H1 (cell line): ENCODE measurements at regions not wholly inside any gene's neighbourhood (a gene's known extent, or its start where the extent isn't known, plus 50 kb on each side); places are given as distances from the start of the nearest gene placed in this dataset.

Experiments
- CTCF ChIA-PET: fragments of 300-600 bp; sonication (Branson Sonifier 250); formaldehyde crosslinking; loops from one replicate; lab custom pipeline; 2021; ENCODE audit not compliant: partially characterized antibody; lab: Charles Lee
- POLR2A ChIA-PET: fragments of 300-600 bp; sonication (Branson Sonifier 250); formaldehyde crosslinking; loops from one replicate; lab custom pipeline; 2021; ENCODE audit warnings: inconsistent platforms; ENCODE audit not compliant: partially characterized antibody; lab: Charles Lee
- DNase-seq, 2 experiments: peaks; one replicate each; pipeline versions ENCODE4 v3.0.0 to v3.0.0-alpha.2; 2010 to 2022; ENCODE audit warnings: low spot score in 2 of 2, low read depth in 1 of 2, mixed read lengths in 1 of 2
- FAIRE-seq: peaks from 2 replicates; lab custom pipeline; 2011; peaks lifted over from hg19 to GRCh38; lab: Jason Lieb, UNC
- H2AFZ ChIP-seq: 2 replicates; pipeline ENCODE4 v1.8.1; 2012; ENCODE audit warnings: low read length, inconsistent platforms
- H2AK5ac ChIP-seq: 2 replicates; pipeline ENCODE4 v1.6.1; 2013; ENCODE audit warnings: low read depth, low read length
- H2BK120ac ChIP-seq: replicated peaks from 2 replicates; pipeline ENCODE3; 2013; ENCODE audit warnings: low read depth, low read length, inconsistent platforms
- H2BK12ac ChIP-seq: 2 replicates; pipeline ENCODE4 v1.6.1; 2013; ENCODE audit warnings: low read depth, low read length
- H2BK15ac ChIP-seq: 2 replicates; pipeline ENCODE4 v1.6.1; 2013; ENCODE audit warnings: low read length
- H2BK20ac ChIP-seq: 2 replicates; pipeline ENCODE4 v1.6.1; 2013; ENCODE audit warnings: low read length
- H2BK5ac ChIP-seq: 2 replicates; pipeline ENCODE4 v1.6.1; 2013; ENCODE audit warnings: low read depth, low read length
- H3K14ac ChIP-seq: 2 replicates; pipeline ENCODE4 v1.6.1; 2013; ENCODE audit warnings: inconsistent platforms; ENCODE audit not compliant: insufficient read length
- H3K18ac ChIP-seq: 2 replicates; pipeline ENCODE4 v1.6.1; 2013; ENCODE audit warnings: low read length; ENCODE audit errors: extremely low read depth
- H3K23ac ChIP-seq: 2 replicates; pipeline ENCODE4 v1.6.1; 2013; ENCODE audit warnings: inconsistent platforms; ENCODE audit not compliant: insufficient read length
- H3K23me2 ChIP-seq: 2 replicates; pipeline ENCODE4 v1.6.1; 2013; ENCODE audit warnings: low read depth, low read length
- H3K27ac ChIP-seq: 2 replicates; pipeline ENCODE4 v1.6.1; 2011; ENCODE audit warnings: low read depth, low read length, inconsistent platforms
- H3K27me3 ChIP-seq, 4 experiments: replicated peaks in 1 of 4; 1 replicate in 1 of 4; 2 replicates in 3 of 4; pipeline versions ENCODE4 v1.6.1 to v1.8.1; 2011 to 2013; ENCODE audit warnings: low read length in 3 of 4, mild to moderate bottlenecking in 3 of 4, inconsistent platforms in 2 of 4, mixed read lengths in 2 of 4, moderate library complexity in 1 of 4; ENCODE audit not compliant: control insufficient read depth in 3 of 4, insufficient read depth in 3 of 4; ENCODE audit errors: extremely low read depth in 1 of 4
- H3K36me3 ChIP-seq, 4 experiments: 2 replicates each; pipeline versions ENCODE4 v1.6.1 to v1.8.1; 2011 to 2013; ENCODE audit warnings: mild to moderate bottlenecking in 4 of 4, low read length in 3 of 4, moderate library complexity in 2 of 4, control low read depth in 1 of 4, inconsistent platforms in 1 of 4; ENCODE audit not compliant: insufficient read depth in 4 of 4, control insufficient read depth in 2 of 4
- H3K4ac ChIP-seq: replicated peaks from 2 replicates; pipeline ENCODE3; 2013; ENCODE audit warnings: low read length, low read depth, mixed read lengths, inconsistent platforms; ENCODE audit not compliant: insufficient read length
- H3K4me1 ChIP-seq, 4 experiments: replicated peaks in 1 of 4; 1 replicate in 1 of 4; 2 replicates in 3 of 4; pipeline versions ENCODE4 v1.6.1 to v1.8.1; 2011 to 2013; ENCODE audit warnings: low read length in 3 of 4, inconsistent platforms in 2 of 4, mixed read lengths in 1 of 4; ENCODE audit not compliant: insufficient read depth in 4 of 4, control insufficient read depth in 3 of 4
- H3K4me2 ChIP-seq, 2 experiments: 2 replicates each; pipeline versions ENCODE4 v1.6.1 to v1.8.1; 2011 to 2013; ENCODE audit warnings: low read depth in 2 of 2, low read length in 2 of 2, control low read depth in 1 of 2, inconsistent platforms in 1 of 2, mild to moderate bottlenecking in 1 of 2; ENCODE audit not compliant: insufficient read depth in 1 of 2
- H3K4me3 ChIP-seq, 4 experiments: fragments of 200-600, 300-600 bp in 1 of 4; sonication (generic), shearing (Covaris generic), sonication (Bioruptor Twin) in 1 of 4; 2 replicates each; pipeline versions ENCODE4 v1.5.1 to v1.8.1; 2011 to 2016; ENCODE audit warnings: low read length in 4 of 4, low read depth in 3 of 4, control low read depth in 2 of 4, inconsistent platforms in 2 of 4, mild to moderate bottlenecking in 2 of 4, mixed read lengths in 1 of 4, moderate library complexity in 1 of 4; ENCODE audit not compliant: insufficient read depth in 2 of 4; ENCODE audit errors: extremely low read depth in 1 of 4
- H3K56ac ChIP-seq: replicated peaks from 2 replicates; pipeline ENCODE3; 2013; ENCODE audit warnings: low read depth, mild to moderate bottlenecking, mixed read lengths, low read length, inconsistent platforms; ENCODE audit not compliant: insufficient read length
- H3K79me1 ChIP-seq: 2 replicates; pipeline ENCODE4 v1.6.1; 2013; ENCODE audit warnings: low read depth, low read length, control low read depth
- H3K79me2 ChIP-seq, 2 experiments: 2 replicates each; pipeline versions ENCODE4 v1.6.1 to v1.8.1; 2012 to 2013; ENCODE audit warnings: low read length in 2 of 2, mild to moderate bottlenecking in 2 of 2, inconsistent platforms in 1 of 2; ENCODE audit not compliant: insufficient read depth in 2 of 2, control insufficient read depth in 1 of 2
- H3K9ac ChIP-seq, 4 experiments: replicated peaks in 1 of 4; 1 replicate in 1 of 4; 2 replicates in 3 of 4; pipeline versions ENCODE4 v1.6.1 to v1.8.1; 2011 to 2013; ENCODE audit warnings: low read depth in 3 of 4, low read length in 3 of 4, control low read depth in 2 of 4, mild to moderate bottlenecking in 2 of 4, moderate library complexity in 2 of 4, inconsistent platforms in 1 of 4; ENCODE audit errors: extremely low read depth in 1 of 4
- H3K9me3 ChIP-seq, 2 experiments: 2 replicates each; pipeline versions ENCODE4 v1.6.1 to v1.8.1; 2012 to 2013; ENCODE audit warnings: mild to moderate bottlenecking in 2 of 2, moderate library complexity in 2 of 2, control low read depth in 1 of 2, inconsistent platforms in 1 of 2, low read depth in 1 of 2, low read length in 1 of 2, mixed read lengths in 1 of 2; ENCODE audit not compliant: insufficient read depth in 2 of 2
- H4K20me1 ChIP-seq, 2 experiments: replicated peaks in 1 of 2; 2 replicates each; pipeline versions ENCODE3 to v1.8.1; 2011 to 2013; ENCODE audit warnings: inconsistent platforms in 2 of 2, low read length in 2 of 2, mild to moderate bottlenecking in 1 of 2; ENCODE audit not compliant: insufficient read depth in 2 of 2, control insufficient read depth in 1 of 2
- H4K5ac ChIP-seq: 2 replicates; pipeline ENCODE4 v1.6.1; 2013; ENCODE audit warnings: low read length, low read depth, mixed read lengths, inconsistent platforms; ENCODE audit not compliant: insufficient read length
- H4K8ac ChIP-seq: 2 replicates; pipeline ENCODE4 v1.8.0; 2013; ENCODE audit warnings: mild to moderate bottlenecking, moderate library complexity, low read length, inconsistent platforms; ENCODE audit not compliant: insufficient read depth; ENCODE audit errors: extremely low read depth
- H4K91ac ChIP-seq: replicated peaks from 2 replicates; pipeline ENCODE3; 2013; ENCODE audit warnings: low read length, mixed read lengths, inconsistent platforms; ENCODE audit not compliant: insufficient read length
- ASH2L ChIP-seq: fragments of 200-600, 300-600 bp; sonication (generic); IDR thresholded peaks from one replicate; pipeline ENCODE4 v1.7.1; 2017; ENCODE audit warnings: low read length
- CBX8 ChIP-seq: fragments of 300-800, 300-1000 bp; sonication (generic); IDR thresholded peaks from 2 replicates; pipeline ENCODE4 v1.7.1; 2016; ENCODE audit warnings: low read depth, low read length, borderline replicate concordance
- CREB1 ChIP-seq: IDR thresholded peaks from 2 replicates; pipeline ENCODE4 v1.6.1; 2012; ENCODE audit warnings: inconsistent platforms
- CTBP2 ChIP-seq: IDR thresholded peaks from 2 replicates; pipeline ENCODE4 v1.7.0; 2011; ENCODE audit warnings: borderline replicate concordance, mild to moderate bottlenecking, moderate library complexity, mixed read lengths, low read length; ENCODE audit not compliant: insufficient read depth, insufficient read length
- CTCF ChIP-seq, 3 experiments: IDR thresholded peaks; 1 replicate in 2 of 3; 2 replicates in 1 of 3; pipeline versions ENCODE4 v1.5.1 to v1.6.1; 2011; ENCODE audit warnings: low read length in 3 of 3, mild to moderate bottlenecking in 3 of 3, inconsistent platforms in 2 of 3, low read depth in 1 of 3, moderate library complexity in 1 of 3; ENCODE audit not compliant: insufficient read depth in 1 of 3; ENCODE audit errors: control extremely low read depth in 1 of 3
- JUN ChIP-seq: IDR thresholded peaks from 2 replicates; pipeline ENCODE4 v1.6.1; 2011; ENCODE audit warnings: low read depth, mild to moderate bottlenecking, improper control_type of control experiment, low read length
- JUND ChIP-seq: IDR thresholded peaks from 2 replicates; pipeline ENCODE4 v1.6.1; 2011; ENCODE audit warnings: mild to moderate bottlenecking, improper control_type of control experiment, low read length
- NANOG ChIP-seq: IDR thresholded peaks from 2 replicates; pipeline ENCODE4 v1.6.1; 2011; ENCODE audit warnings: low read length, low read depth, mild to moderate bottlenecking, inconsistent platforms; ENCODE audit not compliant: insufficient read depth, poor library complexity, severe bottlenecking
- RNF2 ChIP-seq: fragments of 200-900, 300-1000 bp; sonication (generic); IDR thresholded peaks from 2 replicates; pipeline ENCODE4 v1.7.1; 2016; ENCODE audit warnings: borderline replicate concordance, low read depth, mild to moderate bottlenecking, antibody characterized with exemption, low read length; ENCODE audit not compliant: poor library complexity, severe bottlenecking; ENCODE audit errors: missing control alignments
- SP4 ChIP-seq: IDR thresholded peaks from 2 replicates; pipeline ENCODE4 v1.6.1; 2012; ENCODE audit warnings: low read length, inconsistent platforms
- SUZ12 ChIP-seq: fragments of 200-600 bp; sonication (generic); IDR thresholded peaks from 2 replicates; pipeline ENCODE4 v1.6.1; 2012; ENCODE audit warnings: mild to moderate bottlenecking, inconsistent platforms, low read length, moderate library complexity, mixed read lengths
- ZNF274 ChIP-seq: IDR thresholded peaks from 2 replicates; pipeline ENCODE4 v1.7.0; 2012; ENCODE audit warnings: low read length, borderline replicate concordance; ENCODE audit errors: extremely low read depth
- WGBS, 2 experiments: shearing (Covaris generic) in 1 of 2; methylation state at CpG; one replicate each; pipeline versions ENCODE4 v1.1.6 to v1.1.7; 2013 to 2015; ENCODE audit warnings: low lambda C conversion rate in 2 of 2, mixed read lengths in 2 of 2, inconsistent platforms in 1 of 2, low coverage in 1 of 2, missing lambda C conversion rate in 1 of 2; ENCODE audit not compliant: insufficient replicate concordance in 2 of 2, insufficient coverage in 1 of 2, insufficient read length in 1 of 2; ENCODE audit errors: extremely low coverage in 1 of 2, missing lambda C conversion rate in 1 of 2; 5-methylcytosine and 5-hydroxymethylcytosine counted together

GRCh38 chr9:4400731-4401130 is 89.5 kb upstream of the SLC1A1 start:
- Histone ChIP-seq H3K4me1 (peaks cover 0 to 3% (median 0%) of the 10 kb centered on the region in 4 experiments; a peak in 1 of 7 replicates), H3K56ac (no peak overlapping the region), H3K18ac (no peak overlapping the region), H3K4me2 (no peak overlapping the region), H3K23me2 (no peaks in the 10 kb centered on the region), H3K9ac (no peak overlapping the region), H4K91ac (no peak overlapping the region), H3K79me1 (no peaks in the 10 kb centered on the region), H2AK5ac (no peak overlapping the region), H3K23ac (no peak overlapping the region), H3K79me2 (no peaks in the 10 kb centered on the region), H3K36me3 (no peaks in the 10 kb centered on the region), H2BK5ac (no peak overlapping the region), H4K8ac (no peak overlapping the region), H2BK20ac (no peak overlapping the region), H3K4ac (no peak overlapping the region), H3K27me3 (no peaks in the 10 kb centered on the region), H4K20me1 (no peaks in the 10 kb centered on the region), H3K27ac (no peak overlapping the region), H3K9me3 (no peaks in the 10 kb centered on the region), H2BK12ac (no peak overlapping the region), H2AFZ (no peak overlapping the region), H2BK15ac (no peak overlapping the region), H2BK120ac (no peak overlapping the region), H4K5ac (no peak overlapping the region), H3K4me3 (no peak overlapping the region), H3K14ac (no peak overlapping the region)
- ChIA-PET CTCF (interaction anchor here (0.6 to 2.1 kb wide), 6 partner anchors 14 to 1585 kb away, joined by 3 to 7 read pairs (median 4); no protein-coding TSS in a partner anchor), POLR2A (no interaction called here)
- FAIRE-seq (no peak), DNase-seq (no peak)
- 97% methylated on average over 3 of the region's 3 CpGs; no CpG with 5 or more reads in 1 of the 2 experiments for WGBS, 2 experiments
- TF ChIP-seq JUND, result no peak
- no peak for TF ChIP-seq RNF2
- no peak for TF ChIP-seq CTCF (IDR thresholded peaks at IDR 0.05; ENCODE audit: control extremely low read depth in 1 of 3, insufficient read depth in 1 of 3, low read depth in 1 of 3, low read length in 3 of 3)
- no peak for TF ChIP-seq CREB1
- no peak for TF ChIP-seq NANOG
- TF ChIP-seq ZNF274, result no peak
- no peak for TF ChIP-seq ASH2L
- TF ChIP-seq SP4, result no peak
- TF ChIP-seq CBX8, result no peak
- TF ChIP-seq CTBP2, result no peak
- no peak for TF ChIP-seq JUN
- no peak for TF ChIP-seq SUZ12
